Suprapubic skin (tissue), 4 donors: ENCODE measurements at regions not wholly inside any gene's neighbourhood (a gene's known extent, or its start where the extent isn't known, plus 50 kb on each side); places are given as distances from the start of the nearest gene placed in this dataset.

ENCODE experiments used
- DNase-seq, 2 donors: peaks; one replicate each; pipeline ENCODE4 v3.0.0-alpha.2; 2019; ENCODE audit warnings: low spot score in 2 of 2
- H3K27ac ChIP-seq: fragments of 200-600 bp; sonication (generic); one replicate; pipeline ENCODE4 v1.5.1; 2019
- H3K27me3 ChIP-seq: fragments of 200-600 bp; sonication (generic); one replicate; pipeline ENCODE4 v1.5.1; 2019
- H3K36me3 ChIP-seq: fragments of 200-600 bp; sonication (generic); one replicate; pipeline ENCODE4 v1.5.1; 2019
- H3K4me1 ChIP-seq: fragments of 200-600 bp; sonication (generic); one replicate; pipeline ENCODE4 v1.5.1; 2019
- H3K4me3 ChIP-seq: fragments of 200-600 bp; sonication (generic); one replicate; pipeline ENCODE4 v1.5.1; 2019; ENCODE audit warnings: mild to moderate bottlenecking
- H3K9me3 ChIP-seq: fragments of 200-600 bp; sonication (generic); one replicate; pipeline ENCODE4 v1.5.1; 2019
- EP300 ChIP-seq: sonication (generic); formaldehyde crosslinking; IDR thresholded peaks from one replicate; pipeline ENCODE4 v1.6.1; 2017; ENCODE audit warnings: antibody characterized with exemption
- POLR2A ChIP-seq, 2 donors: fragments of 450-650 bp; IDR thresholded peaks; one replicate each; pipeline ENCODE4 v1.6.1; 2017; ENCODE audit warnings: antibody characterized with exemption in 2 of 2, mild to moderate bottlenecking in 2 of 2, moderate library complexity in 2 of 2
- POLR2AphosphoS5 ChIP-seq, 3 donors: sonication (generic); formaldehyde crosslinking; IDR thresholded peaks; one replicate each; pipeline ENCODE4 v1.6.1; 2017; ENCODE audit warnings: antibody characterized with exemption in 3 of 3
- WGBS: methylation state at CpG from one replicate; pipeline ENCODE4 v1.1.5; 2018; 5-methylcytosine and 5-hydroxymethylcytosine counted together
- TF ChIP-seq, protein P1 (sequence below), 2 donors: fragments of 200-600 bp in 1 of 2; fragments of 450-650 bp in 1 of 2; sonication (generic) in 1 of 2; IDR thresholded peaks; one replicate each; pipeline ENCODE4 v1.5.1; 2016 to 2019; ENCODE audit warnings: antibody characterized with exemption in 2 of 2, mild to moderate bottlenecking in 1 of 2, moderate library complexity in 1 of 2

DNA sequence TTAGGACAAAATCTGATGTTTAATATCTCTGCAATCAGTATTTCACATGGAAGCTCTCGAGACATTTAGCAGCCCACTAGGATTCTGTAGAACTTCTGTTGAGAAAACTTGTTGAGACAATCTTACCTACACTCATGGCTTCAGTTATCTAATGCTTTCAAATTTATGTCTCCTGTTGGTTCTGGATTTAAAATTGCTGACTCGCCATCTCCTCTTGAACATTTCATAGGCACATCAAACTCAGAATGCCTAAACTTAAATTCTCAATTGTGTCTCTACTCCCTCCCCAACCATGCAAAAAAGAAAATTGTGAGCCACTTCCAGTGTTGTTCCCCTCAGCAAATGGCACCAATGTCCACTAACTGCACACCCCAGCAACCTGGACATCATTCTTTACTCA is 142.5 kb upstream of the AHI1 start:
- TF ChIP-seq POLR2AphosphoS5 (IDR thresholded peaks at IDR 0.05) (no peak), POLR2A (IDR thresholded peaks at IDR 0.05) (no peak), EP300 (no peak)
- TF ChIP-seq, protein P1, sequence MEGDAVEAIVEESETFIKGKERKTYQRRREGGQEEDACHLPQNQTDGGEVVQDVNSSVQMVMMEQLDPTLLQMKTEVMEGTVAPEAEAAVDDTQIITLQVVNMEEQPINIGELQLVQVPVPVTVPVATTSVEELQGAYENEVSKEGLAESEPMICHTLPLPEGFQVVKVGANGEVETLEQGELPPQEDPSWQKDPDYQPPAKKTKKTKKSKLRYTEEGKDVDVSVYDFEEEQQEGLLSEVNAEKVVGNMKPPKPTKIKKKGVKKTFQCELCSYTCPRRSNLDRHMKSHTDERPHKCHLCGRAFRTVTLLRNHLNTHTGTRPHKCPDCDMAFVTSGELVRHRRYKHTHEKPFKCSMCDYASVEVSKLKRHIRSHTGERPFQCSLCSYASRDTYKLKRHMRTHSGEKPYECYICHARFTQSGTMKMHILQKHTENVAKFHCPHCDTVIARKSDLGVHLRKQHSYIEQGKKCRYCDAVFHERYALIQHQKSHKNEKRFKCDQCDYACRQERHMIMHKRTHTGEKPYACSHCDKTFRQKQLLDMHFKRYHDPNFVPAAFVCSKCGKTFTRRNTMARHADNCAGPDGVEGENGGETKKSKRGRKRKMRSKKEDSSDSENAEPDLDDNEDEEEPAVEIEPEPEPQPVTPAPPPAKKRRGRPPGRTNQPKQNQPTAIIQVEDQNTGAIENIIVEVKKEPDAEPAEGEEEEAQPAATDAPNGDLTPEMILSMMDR (IDR thresholded peaks at IDR 0.05), result no peak
- Histone ChIP-seq H3K9me3 (no peaks in the 10 kb centered on the region), H3K4me3 (no peak overlapping the region), H3K36me3 (no peaks in the 10 kb centered on the region), H3K4me1 (no peaks in the 10 kb centered on the region), H3K27ac (no peak overlapping the region), H3K27me3 (no peaks in the 10 kb centered on the region)
- no peak for DNase-seq
- 96% methylated on average over 2 of the region's 2 CpGs for WGBS

DNA sequence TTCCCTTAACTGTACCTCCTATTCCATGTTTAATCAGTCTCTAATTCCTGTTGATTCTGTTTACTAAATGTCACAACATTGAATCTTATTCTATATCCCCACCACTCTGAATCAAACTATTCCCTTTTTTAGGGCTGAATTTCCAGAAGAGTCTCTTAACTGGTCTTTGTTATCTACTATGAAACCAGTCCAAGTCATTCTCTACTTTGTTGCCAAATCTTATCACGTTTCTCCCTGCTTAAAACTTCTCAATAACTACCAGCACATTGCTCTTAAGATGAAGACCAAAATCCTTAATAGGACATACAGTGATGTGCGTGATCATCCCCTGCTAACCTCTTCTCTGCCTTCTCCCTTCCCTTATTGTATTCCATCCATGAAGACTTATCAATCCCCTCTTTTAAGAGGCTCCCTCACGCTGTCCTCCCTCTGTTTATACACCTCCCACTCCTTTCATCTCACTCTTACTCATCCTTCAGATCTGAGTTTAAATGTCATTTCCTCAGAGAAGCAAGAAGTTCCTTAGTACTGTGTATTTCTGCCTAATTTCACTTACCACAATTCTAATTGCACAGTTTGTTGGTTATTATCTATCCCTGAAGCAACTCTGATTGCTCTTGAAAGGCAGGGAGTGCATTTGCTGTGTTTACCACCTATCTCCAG is 143.0 kb upstream of the AHI1 start:
- 60% methylated on average over 3 of the region's 3 CpGs for WGBS
- H3K9me3 ChIP-seq, result no peaks in the 10 kb centered on the region

DNA sequence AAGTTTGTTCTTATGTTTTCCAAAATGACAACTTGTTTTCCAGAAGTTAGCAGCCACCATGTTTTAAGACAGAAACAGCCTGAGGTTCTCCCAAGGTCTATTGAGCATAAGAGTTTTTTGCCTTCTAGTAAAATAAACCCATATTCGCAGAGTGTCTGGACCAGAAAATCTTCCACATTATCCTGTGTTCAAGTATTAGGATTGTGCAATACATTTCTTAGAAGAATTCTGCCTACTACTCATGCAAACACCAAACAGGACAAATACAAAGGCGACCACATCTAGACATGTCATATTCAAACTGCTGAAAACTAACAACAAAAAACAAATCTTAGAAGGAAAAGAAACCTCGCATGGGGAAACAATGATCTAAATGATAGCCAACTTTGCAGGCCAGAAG is 145.4 kb upstream of the AHI1 start:
- no peaks in the 10 kb centered on the region for H3K4me1 ChIP-seq
- no peaks in the 10 kb centered on the region for H3K36me3 ChIP-seq
- 91% methylated on average over 3 of the region's 3 CpGs for WGBS
- TF ChIP-seq POLR2AphosphoS5 (IDR thresholded peaks at IDR 0.05) (no peak), EP300 (no peak), POLR2A (IDR thresholded peaks at IDR 0.05) (no peak)
- TF ChIP-seq, protein P1 (IDR thresholded peaks at IDR 0.05), result no peak
- H3K27me3 ChIP-seq, result no peaks in the 10 kb centered on the region
- no peak overlapping the region for H3K27ac ChIP-seq
- no peak overlapping the region for H3K4me3 ChIP-seq
- no peaks in the 10 kb centered on the region for H3K9me3 ChIP-seq
- no peak for DNase-seq

More for the DNA sequence above, 143.0 kb upstream of the AHI1 start:
- H3K4me1 ChIP-seq, result no peaks in the 10 kb centered on the region
- H3K36me3 ChIP-seq, result no peaks in the 10 kb centered on the region
- no peaks in the 10 kb centered on the region for H3K27me3 ChIP-seq
- H3K4me3 ChIP-seq, result no peak overlapping the region
- TF ChIP-seq POLR2A (IDR thresholded peaks at IDR 0.05) (no peak), POLR2AphosphoS5 (IDR thresholded peaks at IDR 0.05) (no peak), EP300 (no peak)
- TF ChIP-seq, protein P1 (IDR thresholded peaks at IDR 0.05), result no peak
- H3K27ac ChIP-seq, result no peak overlapping the region
- no peak for DNase-seq

DNA sequence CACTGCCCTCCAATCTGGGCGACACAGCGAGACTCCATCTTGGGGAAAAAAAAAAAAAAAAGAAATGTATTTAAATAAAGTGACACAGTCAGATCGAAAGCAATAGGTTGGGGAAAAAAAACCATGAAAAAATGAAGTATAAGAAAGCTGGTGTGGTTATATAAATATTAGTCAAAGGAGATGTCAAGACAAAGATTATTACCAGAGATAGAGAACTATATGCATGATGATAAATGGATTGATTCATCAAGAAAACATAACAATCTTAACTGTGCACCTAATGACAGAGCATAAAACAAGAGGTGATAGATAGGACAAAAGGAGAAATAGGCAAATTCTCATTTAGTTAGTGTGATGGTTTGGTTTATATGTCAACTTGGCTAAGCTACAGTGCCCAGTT is 146.9 kb upstream of the AHI1 start:
- Histone ChIP-seq H3K4me3 (no peak overlapping the region), H3K9me3 (no peaks in the 10 kb centered on the region), H3K4me1 (no peaks in the 10 kb centered on the region), H3K27ac (no peak overlapping the region), H3K27me3 (no peaks in the 10 kb centered on the region), H3K36me3 (no peaks in the 10 kb centered on the region)
- 93% methylated on average over 3 of the region's 3 CpGs for WGBS
- TF ChIP-seq, protein P1 (IDR thresholded peaks at IDR 0.05), result no peak
- TF ChIP-seq POLR2A (IDR thresholded peaks at IDR 0.05) (no peak), EP300 (no peak), POLR2AphosphoS5 (IDR thresholded peaks at IDR 0.05) (no peak)
- no peak for DNase-seq

DNA sequence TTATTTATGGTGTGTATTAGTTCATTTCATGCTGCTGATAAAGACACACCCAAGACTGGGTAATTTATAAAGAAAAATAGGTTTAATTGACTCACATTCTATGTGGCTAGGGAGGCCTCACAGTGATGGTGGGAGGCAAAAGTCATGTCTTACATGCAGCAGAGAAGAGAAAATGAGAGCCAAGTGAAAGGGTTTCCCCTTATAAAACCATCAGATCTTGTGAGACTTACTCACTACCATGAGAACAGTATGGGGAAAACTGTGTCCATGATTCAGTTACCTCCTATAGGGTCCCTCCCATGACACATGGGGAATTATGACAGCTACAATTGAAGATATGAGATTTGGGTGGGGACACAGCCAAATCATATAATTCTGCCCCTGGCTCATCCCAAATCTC is 150.0 kb upstream of the AHI1 start:
- Histone ChIP-seq H3K27ac (no peak overlapping the region), H3K9me3 (no peaks in the 10 kb centered on the region), H3K27me3 (no peaks in the 10 kb centered on the region), H3K4me1 (no peaks in the 10 kb centered on the region), H3K4me3 (no peak overlapping the region), H3K36me3 (no peaks in the 10 kb centered on the region)
- TF ChIP-seq EP300 (no peak), POLR2A (IDR thresholded peaks at IDR 0.05) (no peak), POLR2AphosphoS5 (IDR thresholded peaks at IDR 0.05) (no peak)
- DNase-seq, result no peak
